IPS-18a (cell line): ENCODE measurements at regions not wholly inside any gene's neighbourhood (a gene's known extent, or its start where the extent isn't known, plus 50 kb on each side); places are given as distances from the start of the nearest gene placed in this dataset.
"Not testable (repeated sequence)": the region's sequence is repeated elsewhere in the genome, so short reads cannot be mapped to it uniquely, and the experiment has no call there.

ENCODE experiments used
- H3K27ac ChIP-seq: one replicate; pipeline ENCODE4 v1.5.1; 2013; ENCODE audit warnings: low read length
- H3K27me3 ChIP-seq: one replicate; pipeline ENCODE4 v1.6.1; 2013; ENCODE audit warnings: mild to moderate bottlenecking, low read length; ENCODE audit not compliant: control insufficient read depth, insufficient read depth
- H3K36me3 ChIP-seq: one replicate; pipeline ENCODE4 v1.6.1; 2013; ENCODE audit warnings: low read depth, low read length; ENCODE audit not compliant: control insufficient read depth
- H3K4me1 ChIP-seq: one replicate; pipeline ENCODE4 v1.6.1; 2013; ENCODE audit warnings: low read depth, low read length; ENCODE audit not compliant: control insufficient read depth
- H3K4me3 ChIP-seq: one replicate; pipeline ENCODE4 v1.5.1; 2013; ENCODE audit warnings: low read length
- H3K9ac ChIP-seq: one replicate; pipeline ENCODE4 v1.6.1; 2013; ENCODE audit warnings: mild to moderate bottlenecking, low read length, moderate library complexity
- H3K9me3 ChIP-seq: one replicate; pipeline ENCODE4 v1.6.1; 2013; ENCODE audit warnings: low read depth, low read length; ENCODE audit not compliant: control insufficient read depth

DNA sequence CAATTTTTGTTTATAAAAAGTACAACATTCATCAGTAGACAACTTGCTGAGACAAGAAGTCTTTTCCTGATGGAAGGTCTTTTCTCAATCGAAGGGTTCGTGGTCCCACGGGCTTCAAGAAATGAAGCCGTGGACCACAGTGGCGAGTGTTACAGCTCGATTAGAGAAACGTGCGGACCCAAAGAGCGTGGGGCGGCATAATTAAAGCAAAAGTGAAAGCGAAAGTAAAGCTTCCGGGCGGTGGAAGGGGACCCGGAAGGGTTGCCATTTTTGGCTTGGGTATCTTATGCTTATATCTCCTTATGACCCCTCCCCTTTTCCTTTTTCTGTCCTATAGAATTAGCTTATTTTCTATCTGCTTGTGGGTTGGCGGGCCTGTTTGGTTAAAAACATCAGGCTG is 2309.4 kb upstream of the ACO1 start:
- Histone ChIP-seq H3K27me3 (no peaks in the 10 kb centered on the region), H3K4me3 (no peak overlapping the region), H3K27ac (no peak overlapping the region), H3K4me1 (no peaks in the 10 kb centered on the region), H3K36me3 (no peaks in the 10 kb centered on the region), H3K9me3 (no peaks in the 10 kb centered on the region), H3K9ac (no peak overlapping the region)

DNA sequence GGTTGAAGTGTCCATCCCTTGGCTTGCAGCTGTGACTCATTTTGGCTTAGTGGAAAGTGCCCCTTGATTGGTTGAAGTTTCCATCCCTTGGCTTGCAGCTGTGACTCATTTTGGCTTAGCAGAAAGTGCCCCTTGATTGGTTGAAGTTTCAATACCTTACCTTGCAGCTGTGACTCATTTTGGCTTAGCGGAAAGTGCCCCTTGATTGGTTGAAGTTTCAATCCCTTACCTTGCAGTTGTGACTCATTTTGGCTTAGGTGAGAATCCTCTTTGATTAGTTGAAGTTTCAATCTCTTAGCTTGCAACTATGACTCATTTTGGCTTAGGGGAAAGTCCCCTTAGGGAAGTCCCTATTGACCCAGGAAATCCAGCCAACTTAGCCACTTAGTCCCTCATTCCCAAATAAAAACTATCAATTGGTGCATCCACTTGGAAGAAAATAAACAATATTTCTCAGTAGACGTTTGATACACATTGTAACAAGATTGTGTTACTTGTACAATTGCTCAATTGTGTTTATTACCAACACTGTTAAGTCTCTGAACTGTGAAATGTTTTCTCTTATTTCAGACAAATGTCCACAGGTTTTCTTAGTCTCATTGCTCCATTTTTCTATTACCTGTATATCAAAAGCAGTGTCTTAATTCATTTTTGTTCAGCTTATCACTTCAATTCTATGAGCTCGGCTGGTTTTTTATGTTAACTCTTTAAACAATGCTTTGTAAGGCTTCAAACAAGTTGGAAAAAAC is 2308.8 kb upstream of the ACO1 start:
- Histone ChIP-seq H3K36me3 (no peaks in the 10 kb centered on the region), H3K9me3 (no peaks in the 10 kb centered on the region), H3K4me3 (no peak overlapping the region), H3K27ac (no peak overlapping the region), H3K27me3 (no peaks in the 10 kb centered on the region), H3K9ac (no peak overlapping the region), H3K4me1 (no peaks in the 10 kb centered on the region)

DNA sequence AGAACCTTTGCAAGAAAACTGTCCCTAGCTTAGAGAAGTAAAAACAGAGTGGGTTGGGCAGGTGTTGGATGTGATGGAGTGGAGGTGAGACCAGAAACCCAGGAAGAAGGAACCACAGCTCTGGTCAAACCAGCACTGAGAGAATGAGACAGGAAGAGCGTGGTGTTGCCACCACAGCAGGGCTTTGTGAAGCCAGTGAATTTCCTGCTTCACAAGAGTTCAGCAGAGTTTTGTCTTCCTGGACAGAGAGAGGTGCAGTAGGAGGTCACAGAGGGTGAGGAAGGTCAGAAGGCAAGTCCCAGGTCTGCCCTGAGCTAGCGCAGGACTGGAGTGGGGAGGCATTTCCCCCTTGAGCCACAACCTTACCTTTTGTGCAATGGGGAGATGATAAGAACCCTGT is 2306.2 kb upstream of the ACO1 start:
- Histone ChIP-seq H3K36me3 (no peaks in the 10 kb centered on the region), H3K4me1 (no peaks in the 10 kb centered on the region), H3K27me3 (no peaks in the 10 kb centered on the region), H3K9ac (no peak overlapping the region), H3K9me3 (no peaks in the 10 kb centered on the region), H3K4me3 (no peak overlapping the region), H3K27ac (no peak overlapping the region)

DNA sequence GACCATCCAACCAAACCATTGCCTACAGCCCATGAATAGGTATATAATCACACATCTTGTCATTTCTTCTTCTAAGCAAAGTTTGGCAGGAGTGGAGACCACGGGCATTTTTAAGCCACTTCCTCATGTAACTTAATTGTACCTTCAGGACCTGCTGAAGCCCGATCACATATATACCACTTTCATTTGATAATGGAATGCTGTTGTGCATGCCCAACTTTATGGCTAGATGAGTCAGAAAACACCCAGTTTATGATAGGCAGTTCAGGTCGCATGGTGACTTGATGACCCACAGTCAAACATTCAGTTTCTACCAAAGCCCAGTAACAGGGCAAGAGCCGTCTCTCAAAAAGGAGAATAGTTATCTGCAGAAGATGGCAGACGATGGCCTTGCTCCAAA is 2295.0 kb upstream of the ACO1 start:
- Histone ChIP-seq H3K27ac (no peak overlapping the region), H3K9me3 (no peaks in the 10 kb centered on the region), H3K4me3 (no peak overlapping the region), H3K4me1 (no peaks in the 10 kb centered on the region), H3K36me3 (no peaks in the 10 kb centered on the region), H3K9ac (no peak overlapping the region), H3K27me3 (no peaks in the 10 kb centered on the region)

DNA sequence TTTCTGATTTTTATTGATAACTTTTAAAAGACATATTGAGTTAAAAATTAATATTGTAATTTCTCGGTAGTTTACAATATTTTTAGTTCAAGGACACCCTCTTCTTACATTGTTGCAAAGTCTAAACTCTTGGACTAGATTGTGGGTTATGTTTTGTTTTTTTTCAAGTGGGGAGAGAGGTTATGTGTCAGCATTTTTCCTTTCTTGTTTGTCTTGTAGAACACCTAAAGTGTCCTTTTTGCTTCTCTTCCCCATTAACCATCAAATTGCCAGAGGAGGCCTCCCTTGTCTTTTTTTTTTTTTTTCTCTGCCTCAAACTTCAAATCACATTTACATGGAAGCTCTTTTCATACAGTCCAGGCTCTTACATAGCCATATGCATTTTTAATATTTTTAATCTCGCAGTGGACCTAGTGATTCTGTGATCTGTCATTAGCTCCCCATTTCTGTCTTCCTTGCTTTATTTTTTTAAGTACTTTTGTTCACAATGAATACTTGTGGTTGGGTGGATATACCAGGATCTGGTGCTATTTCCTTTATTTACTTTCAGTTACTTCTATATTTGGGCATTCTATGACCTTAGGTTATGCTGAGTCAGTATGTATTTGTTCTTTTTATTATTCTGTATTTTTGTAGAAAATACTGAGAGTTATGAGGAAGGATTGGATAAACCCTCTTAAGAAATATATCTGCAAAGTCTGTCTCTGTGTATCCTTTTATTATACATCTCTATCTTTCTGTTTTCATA is 2280.6 kb upstream of the ACO1 start:
- no peaks in the 10 kb centered on the region for H3K36me3 ChIP-seq
- H3K9me3 ChIP-seq = no peaks in the 10 kb centered on the region
- H3K27ac ChIP-seq = no peak overlapping the region
- no peaks in the 10 kb centered on the region for H3K27me3 ChIP-seq
- H3K4me1 ChIP-seq = no peaks in the 10 kb centered on the region
- H3K9ac ChIP-seq = no peak overlapping the region
- no peak overlapping the region for H3K4me3 ChIP-seq

DNA sequence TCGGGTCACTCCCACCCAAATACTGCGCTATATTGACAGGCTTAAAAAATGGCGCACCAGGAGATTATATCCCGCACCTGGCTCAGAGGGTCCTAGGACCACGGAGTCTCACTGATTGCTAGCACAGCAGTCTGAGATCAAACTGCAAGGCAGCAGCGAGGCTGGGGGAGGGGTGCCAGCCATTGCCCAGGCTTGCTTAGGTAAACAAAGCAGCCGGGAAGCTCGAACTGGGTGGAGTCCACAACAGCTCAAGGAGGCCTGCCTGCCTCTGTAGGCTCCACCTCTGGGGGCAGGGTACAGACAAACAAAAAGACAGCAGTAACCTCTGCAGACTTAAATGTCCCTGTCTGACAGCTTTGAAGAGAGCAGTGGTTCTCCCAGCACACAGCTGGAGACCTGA is 2277.3 kb upstream of the ACO1 start:
- not testable (repeated sequence) for H3K27ac ChIP-seq, H3K4me1 ChIP-seq, H3K27me3 ChIP-seq, H3K4me3 ChIP-seq, H3K36me3 ChIP-seq, H3K9me3 ChIP-seq, H3K9ac ChIP-seq

DNA sequence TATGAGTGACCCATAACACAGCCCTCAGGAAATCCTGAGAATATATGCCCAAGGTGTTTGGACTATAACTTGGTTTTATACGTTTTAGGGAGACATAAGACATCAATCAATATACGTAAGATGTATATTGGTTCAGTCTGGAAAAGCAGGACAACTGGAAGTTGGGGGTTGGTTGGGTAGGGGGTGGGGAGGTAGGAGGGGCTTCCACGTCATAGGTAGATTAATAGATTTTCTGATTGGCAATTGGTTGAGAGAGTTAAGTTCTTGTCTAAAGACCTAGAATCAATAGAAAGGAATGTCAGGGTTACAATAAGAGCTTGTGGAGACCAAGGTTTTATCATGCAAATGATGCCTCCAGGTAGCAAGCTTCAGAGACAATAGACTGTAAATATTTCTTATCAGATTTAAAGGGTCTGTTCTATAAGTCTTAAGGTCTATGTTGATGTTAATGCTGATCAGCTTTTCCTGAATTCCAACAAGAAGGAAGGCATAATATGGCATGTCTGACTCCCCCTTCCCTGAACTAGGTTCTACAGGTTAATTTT is 2267.7 kb upstream of the ACO1 start:
- Histone ChIP-seq H3K36me3 (no peaks in the 10 kb centered on the region), H3K9me3 (no peaks in the 10 kb centered on the region), H3K4me3 (no peak overlapping the region), H3K9ac (no peak overlapping the region), H3K4me1 (no peaks in the 10 kb centered on the region), H3K27ac (peak overlapping the region; percentile 30), H3K27me3 (no peaks in the 10 kb centered on the region)

DNA sequence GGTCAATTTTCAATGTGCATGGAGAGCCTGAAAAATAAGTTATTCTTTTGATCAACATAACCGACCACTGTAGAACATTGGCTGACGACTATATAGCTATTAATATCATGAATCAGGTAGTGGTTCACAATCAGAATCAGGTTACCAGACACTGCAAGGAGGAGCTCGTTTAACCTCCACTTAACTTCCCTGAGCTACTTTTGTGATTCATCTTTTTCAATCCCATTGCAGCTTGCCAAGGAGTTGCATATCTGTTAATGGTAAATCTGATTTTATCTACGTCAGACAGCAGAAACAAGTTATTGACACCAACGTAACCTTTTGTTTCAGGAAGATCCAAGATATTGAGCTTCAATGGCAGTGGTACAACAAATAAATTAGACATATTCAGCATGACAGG is 2263.8 kb upstream of the ACO1 start:
- no peaks in the 10 kb centered on the region for H3K9me3 ChIP-seq
- no peak overlapping the region for H3K4me3 ChIP-seq
- H3K4me1 ChIP-seq = peaks cover 2% of the 10 kb centered on the region
- no peaks in the 10 kb centered on the region for H3K27me3 ChIP-seq
- no peaks in the 10 kb centered on the region for H3K36me3 ChIP-seq
- no peak overlapping the region for H3K9ac ChIP-seq
- H3K27ac ChIP-seq = no peak overlapping the region

DNA sequence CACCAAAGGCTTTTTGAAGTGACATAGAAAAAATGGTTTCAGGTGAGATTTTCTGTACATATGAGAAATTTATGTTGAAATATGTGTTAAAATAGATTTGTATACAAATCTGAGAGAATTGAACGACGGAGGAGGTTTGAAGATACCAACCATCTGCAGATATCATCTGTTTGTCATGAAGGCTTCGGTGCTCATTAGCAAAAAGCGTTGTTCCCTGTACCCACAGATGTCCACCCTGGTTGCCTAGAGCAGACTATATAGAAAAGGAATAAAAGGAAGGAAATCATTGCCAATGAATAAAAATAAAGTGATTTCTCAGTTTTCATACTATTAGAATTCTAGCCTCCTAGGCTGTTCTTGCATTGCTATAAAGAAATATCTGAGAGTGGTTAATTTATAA is 2262.8 kb upstream of the ACO1 start:
- no peak overlapping the region for H3K9ac ChIP-seq
- H3K4me1 ChIP-seq = peaks cover 5% of the 10 kb centered on the region
- no peaks in the 10 kb centered on the region for H3K9me3 ChIP-seq
- H3K36me3 ChIP-seq = no peaks in the 10 kb centered on the region
- no peaks in the 10 kb centered on the region for H3K27me3 ChIP-seq
- H3K27ac ChIP-seq = no peak overlapping the region
- H3K4me3 ChIP-seq = no peak overlapping the region

DNA sequence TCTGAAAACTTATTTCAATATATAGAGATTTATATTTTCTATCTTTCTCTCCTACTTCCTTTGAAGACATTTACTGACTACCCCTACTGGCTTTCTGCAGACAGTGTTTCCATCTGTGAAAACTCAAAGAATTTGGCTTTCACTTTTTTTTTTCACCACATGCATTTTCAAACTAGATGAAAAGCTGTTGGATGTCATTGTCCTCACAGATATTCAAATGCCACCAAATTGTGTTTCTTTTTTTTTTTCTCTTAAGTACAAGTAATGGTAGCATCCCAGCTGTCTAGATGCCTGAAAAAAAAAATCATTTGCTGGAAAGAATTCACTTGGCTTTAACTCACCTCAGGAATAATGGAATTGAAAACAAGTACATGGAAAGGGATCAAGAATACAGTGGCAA is 2258.6 kb upstream of the ACO1 start:
- Histone ChIP-seq H3K36me3 (no peaks in the 10 kb centered on the region), H3K27ac (no peak overlapping the region), H3K9ac (no peak overlapping the region), H3K4me1 (peaks cover 5% of the 10 kb centered on the region), H3K4me3 (no peak overlapping the region), H3K9me3 (no peaks in the 10 kb centered on the region), H3K27me3 (no peaks in the 10 kb centered on the region)

DNA sequence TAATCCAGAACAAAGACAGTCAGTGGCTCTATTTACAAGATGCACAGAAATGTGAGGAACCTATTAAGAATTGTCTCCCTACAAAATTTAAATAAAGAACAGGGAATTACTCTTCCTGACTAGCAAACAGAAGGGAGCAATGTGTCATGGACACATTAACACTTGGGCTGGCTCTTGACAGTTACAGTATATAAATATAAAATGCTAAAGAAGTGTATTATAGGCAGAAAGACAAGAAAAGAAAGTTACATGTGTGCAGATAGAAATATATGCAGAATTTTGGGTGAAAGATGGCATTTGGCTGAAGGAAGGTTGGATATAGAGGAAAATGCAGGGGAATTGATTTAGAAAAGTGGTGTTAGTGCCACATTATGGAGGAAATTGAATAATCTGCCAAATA is 2257.1 kb upstream of the ACO1 start:
- H3K9me3 ChIP-seq = no peaks in the 10 kb centered on the region
- no peaks in the 10 kb centered on the region for H3K36me3 ChIP-seq
- H3K9ac ChIP-seq = no peak overlapping the region
- H3K27ac ChIP-seq = no peak overlapping the region
- H3K27me3 ChIP-seq = no peaks in the 10 kb centered on the region
- peaks cover 5% of the 10 kb centered on the region for H3K4me1 ChIP-seq
- no peak overlapping the region for H3K4me3 ChIP-seq

DNA sequence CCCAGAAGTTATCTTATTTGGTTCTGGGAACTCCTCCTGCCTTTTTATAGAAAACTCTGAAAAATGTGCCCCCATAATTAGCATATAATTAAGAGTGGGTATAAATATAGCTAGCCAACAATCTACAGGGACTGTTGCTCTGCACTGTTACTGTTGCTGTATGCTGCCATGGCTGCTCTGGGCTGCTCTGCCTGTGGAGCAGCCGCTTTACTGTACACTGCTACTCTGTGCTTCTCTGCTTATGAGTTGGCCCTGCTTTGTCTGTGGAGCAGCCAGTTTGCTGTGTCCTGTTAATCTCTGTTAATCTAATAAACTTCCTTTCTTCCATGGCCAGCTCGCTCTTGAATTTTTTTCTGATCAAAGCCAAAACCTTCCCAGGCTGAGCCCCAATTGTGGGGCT is 2244.0 kb upstream of the ACO1 start:
- H3K27ac ChIP-seq = no peak overlapping the region
- no peaks in the 10 kb centered on the region for H3K9me3 ChIP-seq
- no peak overlapping the region for H3K4me3 ChIP-seq
- H3K27me3 ChIP-seq = no peaks in the 10 kb centered on the region
- H3K9ac ChIP-seq = no peak overlapping the region
- peaks cover 8% of the 10 kb centered on the region for H3K4me1 ChIP-seq
- H3K36me3 ChIP-seq = no peaks in the 10 kb centered on the region
